PFSK-1 (cell line): ENCODE measurements at regions not wholly inside any gene's neighbourhood (a gene's known extent, or its start where the extent isn't known, plus 50 kb on each side); places are given as distances from the start of the nearest gene placed in this dataset.

ENCODE experiments used
- FOXP2 ChIP-seq: optimal IDR thresholded peaks from 2 replicates; pipeline ENCODE3; 2011; ENCODE audit warnings: borderline replicate concordance, control low read depth, inconsistent platforms; ENCODE audit not compliant: insufficient read depth; ENCODE audit errors: extremely low read length, extremely low read depth
- POLR2AphosphoS5 ChIP-seq: IDR thresholded peaks from 2 replicates; pipeline ENCODE4 v1.6.1; 2012; ENCODE audit warnings: low read depth, mild to moderate bottlenecking, control low read depth, low read length, moderate library complexity
- SIN3A ChIP-seq: IDR thresholded peaks from 2 replicates; pipeline ENCODE4 v1.6.1; 2012; ENCODE audit warnings: mild to moderate bottlenecking, low read length, moderate library complexity, borderline replicate concordance; ENCODE audit not compliant: insufficient read depth
- TAF1 ChIP-seq: IDR thresholded peaks from 2 replicates; pipeline ENCODE4 v1.6.1; 2012; ENCODE audit warnings: low read length, control low read depth, borderline replicate concordance; ENCODE audit not compliant: insufficient read depth
- TF ChIP-seq, protein P1 (sequence below), 2 experiments: IDR thresholded peaks; 2 replicates each; pipeline versions ENCODE4 v1.6.1 to v1.8.0; 2011 to 2012; ENCODE audit warnings: low read depth in 2 of 2, low read length in 2 of 2, control low read depth in 1 of 2, inconsistent platforms in 1 of 2, mild to moderate bottlenecking in 1 of 2, moderate library complexity in 1 of 2; ENCODE audit not compliant: insufficient read depth in 1 of 2

DNA sequence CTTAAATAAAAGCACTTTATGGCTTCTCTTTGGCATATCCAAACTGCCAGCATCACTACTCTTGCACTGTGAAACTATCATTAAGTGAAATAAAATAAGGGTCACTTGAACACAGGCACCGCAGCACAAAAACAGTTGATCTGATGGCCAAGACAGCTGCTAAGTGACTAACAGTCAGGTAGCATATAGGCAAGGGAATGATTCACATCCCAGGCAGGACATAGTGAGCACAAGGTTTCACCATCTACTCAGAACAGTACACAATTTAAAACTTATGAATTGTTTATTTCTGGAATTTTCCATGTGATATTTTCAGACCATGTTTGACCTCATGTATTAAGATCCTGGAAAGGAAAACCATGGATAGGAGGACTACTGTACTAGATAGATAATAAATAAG lies 214.2 kb downstream of the MREG start:
- no peak for TF ChIP-seq FOXP2
- TF ChIP-seq TAF1, result no peak
- TF ChIP-seq SIN3A, result no peak

DNA sequence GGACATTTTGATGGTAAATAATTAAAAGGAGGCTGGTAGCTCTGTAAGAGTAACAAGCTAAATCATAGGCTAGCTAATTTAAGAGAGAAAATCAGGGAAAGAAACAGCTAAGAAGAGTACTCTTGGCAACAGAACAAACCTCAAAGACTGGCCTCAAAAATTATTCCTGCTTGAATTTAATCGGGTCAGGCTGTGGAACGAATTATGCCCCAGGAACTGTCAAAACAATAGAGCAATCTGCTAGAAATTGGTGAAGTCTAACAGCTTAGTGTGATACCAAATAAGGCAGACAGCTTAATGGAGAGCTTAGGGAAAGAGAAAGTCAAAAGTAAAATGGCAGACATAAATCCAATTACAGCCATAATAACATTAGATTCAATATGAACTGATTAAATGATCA lies 215.7 kb downstream of the MREG start:
- no peak for TF ChIP-seq POLR2AphosphoS5
- TF ChIP-seq FOXP2, result no peak
- no peak for TF ChIP-seq TAF1
- TF ChIP-seq, protein P1, sequence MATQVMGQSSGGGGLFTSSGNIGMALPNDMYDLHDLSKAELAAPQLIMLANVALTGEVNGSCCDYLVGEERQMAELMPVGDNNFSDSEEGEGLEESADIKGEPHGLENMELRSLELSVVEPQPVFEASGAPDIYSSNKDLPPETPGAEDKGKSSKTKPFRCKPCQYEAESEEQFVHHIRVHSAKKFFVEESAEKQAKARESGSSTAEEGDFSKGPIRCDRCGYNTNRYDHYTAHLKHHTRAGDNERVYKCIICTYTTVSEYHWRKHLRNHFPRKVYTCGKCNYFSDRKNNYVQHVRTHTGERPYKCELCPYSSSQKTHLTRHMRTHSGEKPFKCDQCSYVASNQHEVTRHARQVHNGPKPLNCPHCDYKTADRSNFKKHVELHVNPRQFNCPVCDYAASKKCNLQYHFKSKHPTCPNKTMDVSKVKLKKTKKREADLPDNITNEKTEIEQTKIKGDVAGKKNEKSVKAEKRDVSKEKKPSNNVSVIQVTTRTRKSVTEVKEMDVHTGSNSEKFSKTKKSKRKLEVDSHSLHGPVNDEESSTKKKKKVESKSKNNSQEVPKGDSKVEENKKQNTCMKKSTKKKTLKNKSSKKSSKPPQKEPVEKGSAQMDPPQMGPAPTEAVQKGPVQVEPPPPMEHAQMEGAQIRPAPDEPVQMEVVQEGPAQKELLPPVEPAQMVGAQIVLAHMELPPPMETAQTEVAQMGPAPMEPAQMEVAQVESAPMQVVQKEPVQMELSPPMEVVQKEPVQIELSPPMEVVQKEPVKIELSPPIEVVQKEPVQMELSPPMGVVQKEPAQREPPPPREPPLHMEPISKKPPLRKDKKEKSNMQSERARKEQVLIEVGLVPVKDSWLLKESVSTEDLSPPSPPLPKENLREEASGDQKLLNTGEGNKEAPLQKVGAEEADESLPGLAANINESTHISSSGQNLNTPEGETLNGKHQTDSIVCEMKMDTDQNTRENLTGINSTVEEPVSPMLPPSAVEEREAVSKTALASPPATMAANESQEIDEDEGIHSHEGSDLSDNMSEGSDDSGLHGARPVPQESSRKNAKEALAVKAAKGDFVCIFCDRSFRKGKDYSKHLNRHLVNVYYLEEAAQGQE (IDR thresholded peaks at IDR 0.05; ENCODE audit: insufficient read depth in 1 of 2, low read depth in 2 of 2, low read length in 2 of 2), result no peak
- TF ChIP-seq SIN3A, result no peak

DNA sequence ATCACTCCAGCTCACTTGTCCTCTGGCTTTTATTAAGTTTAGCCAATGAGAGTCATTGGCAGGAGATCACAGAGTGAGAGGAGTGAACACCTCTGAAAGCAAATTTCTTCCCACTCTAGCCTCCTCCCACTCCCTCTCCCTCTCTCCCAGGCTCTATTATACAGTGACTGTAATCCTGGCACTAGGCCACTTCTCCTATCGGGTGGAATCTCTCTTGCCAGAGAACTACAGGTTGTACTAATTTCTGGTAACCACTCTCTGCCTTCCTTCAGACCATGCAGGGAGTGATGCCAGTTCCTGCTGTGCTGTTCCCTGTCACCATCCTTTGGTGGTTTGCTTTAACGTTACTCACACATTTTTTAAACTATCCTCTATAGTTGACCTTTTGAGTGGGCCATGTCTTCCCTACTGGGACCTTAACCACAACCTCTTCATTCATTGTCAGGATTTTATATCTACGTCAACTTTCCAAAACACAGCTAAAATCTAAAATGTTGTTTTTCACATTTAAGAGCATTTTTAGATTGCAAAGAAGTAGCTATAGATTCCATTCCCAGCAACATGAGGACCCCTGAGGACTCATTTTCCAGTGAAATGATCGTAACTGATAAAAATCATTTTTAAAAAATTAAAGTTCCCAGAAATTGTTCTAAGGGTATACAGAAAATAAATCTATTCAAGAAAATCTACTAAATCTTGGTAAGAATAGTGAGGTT lies 217.1 kb downstream of the MREG start:
- TF ChIP-seq FOXP2, result no peak
- TF ChIP-seq, protein P1 (IDR thresholded peaks at IDR 0.05; ENCODE audit: insufficient read depth in 1 of 2, low read depth in 2 of 2, low read length in 2 of 2), result no peak
- no peak for TF ChIP-seq TAF1
- TF ChIP-seq SIN3A, result no peak
- no peak for TF ChIP-seq POLR2AphosphoS5

DNA sequence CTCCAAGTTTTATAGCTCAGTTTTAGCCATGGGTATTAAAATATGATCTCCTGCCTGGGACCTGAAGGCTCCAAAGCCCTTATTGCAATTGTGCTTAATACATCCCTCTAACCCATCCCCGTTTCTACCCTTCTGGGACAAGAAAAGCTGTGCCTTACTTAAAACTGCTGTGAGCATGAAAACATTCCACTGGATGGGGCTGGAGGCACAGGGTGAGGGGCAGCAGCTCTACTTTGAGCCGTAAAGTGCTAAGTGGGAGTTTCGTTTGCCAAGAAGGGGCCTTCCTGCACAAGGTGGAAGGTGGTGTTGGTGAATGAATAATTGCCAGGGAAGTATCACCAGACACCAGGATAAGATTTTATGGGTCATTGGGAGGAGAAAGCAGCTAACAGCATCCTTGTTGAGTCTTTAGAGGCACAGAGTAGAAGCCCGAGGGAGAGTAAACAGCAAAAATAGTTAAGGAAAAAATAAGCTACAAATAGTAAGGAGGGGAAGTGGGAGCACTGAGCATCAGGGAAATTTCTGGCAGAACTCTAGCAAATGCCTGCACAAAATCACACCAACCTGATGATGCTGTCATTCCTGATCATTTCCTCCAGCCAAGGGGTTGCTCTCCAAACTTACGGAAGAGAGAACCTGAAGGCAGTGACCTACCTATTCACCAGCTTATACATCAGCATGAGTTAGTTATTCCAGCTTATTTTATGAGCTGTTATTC lies 218.4 kb downstream of the MREG start:
- TF ChIP-seq, protein P1 (IDR thresholded peaks at IDR 0.05; ENCODE audit: insufficient read depth in 1 of 2, low read depth in 2 of 2, low read length in 2 of 2), result no peak
- TF ChIP-seq POLR2AphosphoS5, result no peak
- no peak for TF ChIP-seq SIN3A
- TF ChIP-seq TAF1, result no peak
- TF ChIP-seq FOXP2, result no peak

DNA sequence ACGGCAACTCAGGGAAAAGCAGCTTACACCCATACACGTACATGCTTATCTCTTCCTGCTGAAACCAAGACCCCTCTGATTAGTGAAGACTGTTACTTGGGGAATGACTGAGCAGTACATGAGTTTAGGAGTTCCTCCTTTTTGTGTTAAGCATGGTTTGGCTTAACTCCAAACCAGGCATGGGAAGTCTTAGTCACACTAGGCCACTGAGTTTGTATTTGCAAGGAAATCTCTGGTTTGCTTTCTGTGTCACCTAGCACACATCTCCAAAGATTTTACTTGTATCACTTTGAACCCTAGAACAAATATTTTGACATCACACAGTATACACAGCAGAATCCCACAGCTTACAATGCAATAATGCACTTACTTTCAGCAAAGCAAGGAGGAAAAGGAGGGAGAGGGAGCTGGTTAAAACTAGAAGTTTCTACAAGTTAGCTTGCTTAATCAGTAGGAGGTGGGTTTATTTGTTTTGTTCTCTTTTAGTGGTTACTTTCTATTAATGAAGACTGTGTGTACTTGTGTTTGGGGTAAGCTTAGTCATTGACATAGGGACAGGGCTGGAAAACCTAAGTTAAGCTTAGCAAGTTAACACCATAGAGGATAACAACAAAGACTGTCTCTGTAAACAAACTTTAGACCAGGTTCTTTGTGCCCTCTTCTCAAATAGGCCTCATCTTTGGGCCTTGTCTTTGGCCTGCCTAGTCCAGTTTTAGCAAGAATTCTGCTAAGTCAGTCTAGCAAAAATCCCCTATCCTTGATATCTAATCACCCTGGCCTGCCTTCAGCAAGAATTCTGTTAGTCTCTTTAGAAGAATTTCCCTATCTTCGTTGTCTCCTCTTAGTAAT lies 219.4 kb downstream of the MREG start:
- TF ChIP-seq, protein P1 (IDR thresholded peaks at IDR 0.05; ENCODE audit: insufficient read depth in 1 of 2, low read depth in 2 of 2, low read length in 2 of 2), result no peak
- no peak for TF ChIP-seq TAF1
- no peak for TF ChIP-seq SIN3A
- TF ChIP-seq FOXP2, result no peak
- TF ChIP-seq POLR2AphosphoS5, result no peak
